Left colon (tissue), 2 donors: ENCODE measurements at regions not wholly inside any gene's neighbourhood (a gene's known extent, or its start where the extent isn't known, plus 50 kb on each side); places are given as distances from the start of the nearest gene placed in this dataset.

Experiments used
- ATAC-seq: fragments of 200-7000 bp; cut with Tn5 transposase; one replicate; pipeline ENCODE4 v1.9.1; 2020; ENCODE audit warnings: mild to moderate bottlenecking, moderate library complexity
- DNase-seq, 2 donors: peaks; one replicate each; pipeline ENCODE4 v3.0.0-alpha.2; 2020
- intact Hi-C, 2 donors: fragments of 100-400 bp; cut with DNase I in 1 of 2; cut with micrococcal nuclease in 1 of 2; formaldehyde crosslinking; loops; one replicate each; pipeline versions ENCODE4 v1.11.2 to v1.14.0; 2022; cut with DNase I, micrococcal nuclease
- donor health status: DM: no; HTN: no; CAD: no.
- donor health status: DM: yes; HTN: yes; CAD: no.

DNA sequence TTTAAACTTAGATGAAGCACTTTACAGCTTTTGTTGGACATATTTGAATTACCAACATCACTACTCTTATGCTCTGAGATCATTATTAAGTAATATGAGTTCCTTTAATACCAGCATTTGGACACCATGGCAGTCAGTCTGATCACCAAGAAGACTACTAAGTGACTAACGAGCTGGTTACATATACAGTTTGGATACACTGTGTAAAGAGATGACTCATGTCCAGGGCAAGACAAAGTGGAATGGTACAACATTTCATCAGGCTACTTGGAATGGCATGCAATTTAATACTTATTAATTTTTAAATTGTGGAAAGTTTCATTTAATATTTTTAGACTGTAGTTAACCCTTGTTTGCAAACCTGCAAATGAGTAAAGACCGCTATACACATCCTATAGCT is 237.4 kb upstream of the PRDM9 start:
- DNase-seq (no peak), ATAC-seq (no peak)
- intact Hi-C loops = no loop called here

DNA sequence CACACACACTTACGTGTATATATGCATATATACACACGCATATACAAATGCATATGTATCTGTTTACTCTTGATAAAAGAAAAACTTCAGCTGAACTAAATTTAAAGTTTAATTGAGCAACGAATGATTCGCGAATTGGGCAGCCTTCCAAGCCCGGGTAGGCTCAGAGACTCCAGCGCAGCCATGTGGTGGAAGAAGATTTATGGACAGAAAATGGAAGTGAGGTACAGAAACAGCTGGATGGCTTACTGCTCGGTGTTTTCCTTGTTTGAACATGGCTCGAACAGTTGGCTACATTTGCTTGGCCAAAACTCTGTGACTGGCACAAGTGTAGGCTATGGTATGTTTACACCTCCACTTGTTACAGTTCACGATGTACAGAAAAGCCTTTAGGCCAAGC is 239.3 kb upstream of the PRDM9 start:
- ATAC-seq (no peak), DNase-seq (no peak)
- intact Hi-C loops = no loop called here

DNA sequence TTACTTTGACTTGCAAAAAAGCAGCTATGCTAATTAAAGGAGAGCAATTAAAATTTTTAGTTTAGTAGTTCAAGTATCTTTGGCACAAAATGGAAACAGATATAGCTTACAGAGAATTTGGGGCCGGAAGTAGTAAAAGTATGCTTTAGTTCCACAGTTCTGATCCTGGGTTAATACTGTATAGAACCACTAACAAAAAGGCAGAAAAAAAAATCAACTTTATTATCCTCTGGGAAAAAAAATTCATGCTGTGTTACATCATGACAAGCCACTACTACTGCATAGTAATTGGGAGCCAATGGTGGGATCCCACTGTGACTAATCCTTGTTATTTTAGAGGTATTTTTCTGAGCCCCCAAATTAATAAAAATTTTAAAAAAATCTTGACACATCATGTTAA is 246.8 kb upstream of the PRDM9 start:
- ATAC-seq (no peak), DNase-seq (no peak)
- intact Hi-C loops = no loop called here

DNA sequence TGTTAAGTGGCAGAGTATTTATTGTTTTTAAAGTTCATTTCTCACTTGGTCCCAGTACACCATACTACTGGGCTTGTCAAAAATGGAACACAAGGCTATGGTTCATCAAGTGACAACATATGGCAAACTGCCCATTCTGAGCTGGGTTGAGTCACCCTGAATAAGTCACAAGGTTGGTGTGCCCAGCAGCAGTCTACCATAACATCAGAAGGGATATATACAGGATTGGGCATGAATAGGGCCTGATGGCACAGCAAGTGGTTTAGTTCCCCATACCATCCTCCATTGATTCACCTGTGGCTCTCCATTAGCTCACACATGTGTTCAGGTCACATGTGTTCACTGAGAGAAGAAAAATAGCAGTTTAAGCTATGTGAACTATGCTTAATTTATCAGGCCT is 249.8 kb upstream of the PRDM9 start:
- ATAC-seq (no peak), DNase-seq (no peak)
- intact Hi-C loops = no loop called here

DNA sequence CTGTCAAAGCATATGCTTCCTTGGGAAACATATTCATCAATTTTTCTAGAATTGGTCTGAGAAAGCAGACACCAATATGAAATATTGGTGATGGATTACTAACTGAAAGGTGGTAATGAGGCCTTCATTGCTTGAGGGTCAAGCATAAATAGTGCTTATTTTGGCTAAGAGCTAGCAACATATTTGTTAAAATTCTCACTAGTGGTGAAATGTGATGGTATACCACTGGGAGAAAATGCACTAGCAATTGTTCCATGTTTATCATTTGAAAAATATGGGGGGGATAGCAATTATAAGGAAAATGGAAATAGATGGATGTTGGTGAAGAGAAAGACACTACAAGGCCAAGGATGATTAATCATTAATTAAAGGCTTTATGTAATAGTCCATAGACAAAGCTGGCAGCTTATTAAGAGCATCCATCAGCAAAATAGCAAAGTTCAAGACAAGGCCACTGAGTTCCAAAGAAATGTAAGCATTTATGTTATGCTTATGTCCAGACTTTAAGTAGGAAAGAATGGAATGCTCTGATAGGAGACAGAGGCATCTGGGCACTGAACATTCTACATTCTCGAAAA is 253.7 kb upstream of the PRDM9 start:
- intact Hi-C loops = no loop called here
- no peak for DNase-seq
- no peak for ATAC-seq

DNA sequence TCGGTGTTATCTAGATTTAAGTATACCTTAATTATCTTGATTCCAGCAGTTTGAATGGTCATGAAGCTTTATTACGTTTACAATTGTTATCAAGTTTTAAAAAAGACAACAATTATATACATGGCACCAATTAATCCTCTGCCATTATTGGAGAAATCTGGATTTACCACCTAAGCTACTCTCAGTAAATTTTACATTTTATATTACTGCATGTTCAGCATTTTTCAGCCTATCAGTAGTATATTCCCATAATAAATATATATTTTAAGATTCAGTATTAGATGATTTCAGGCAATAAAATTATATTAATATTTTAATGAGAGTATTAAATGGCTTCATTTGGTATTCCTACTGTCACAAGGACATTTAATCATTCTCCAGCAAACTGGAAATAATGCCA is 264.5 kb upstream of the PRDM9 start:
- intact Hi-C loops = no loop called here
- ATAC-seq (no peak), DNase-seq (no peak)

DNA sequence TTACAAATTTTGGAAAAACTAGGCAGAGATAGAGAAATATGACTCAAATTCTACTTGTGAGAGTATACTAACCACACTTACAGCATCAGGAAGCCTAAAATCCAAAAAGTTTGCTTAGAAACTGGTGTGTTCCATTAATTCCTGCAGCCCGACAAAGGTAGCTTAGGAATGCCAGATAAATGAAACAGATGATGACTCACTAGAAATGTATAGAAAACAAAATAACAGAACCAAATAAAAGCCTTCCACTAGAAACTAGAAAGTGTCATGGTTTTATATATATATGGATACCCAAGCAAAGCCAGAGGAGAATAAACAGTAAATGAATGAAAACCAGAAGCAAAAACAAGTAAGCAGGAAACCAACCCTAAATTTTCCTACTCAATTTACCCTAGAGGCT is 272.2 kb upstream of the PRDM9 start:
- DNase-seq (no peak), ATAC-seq (no peak)
- intact Hi-C loops = no loop called here

DNA sequence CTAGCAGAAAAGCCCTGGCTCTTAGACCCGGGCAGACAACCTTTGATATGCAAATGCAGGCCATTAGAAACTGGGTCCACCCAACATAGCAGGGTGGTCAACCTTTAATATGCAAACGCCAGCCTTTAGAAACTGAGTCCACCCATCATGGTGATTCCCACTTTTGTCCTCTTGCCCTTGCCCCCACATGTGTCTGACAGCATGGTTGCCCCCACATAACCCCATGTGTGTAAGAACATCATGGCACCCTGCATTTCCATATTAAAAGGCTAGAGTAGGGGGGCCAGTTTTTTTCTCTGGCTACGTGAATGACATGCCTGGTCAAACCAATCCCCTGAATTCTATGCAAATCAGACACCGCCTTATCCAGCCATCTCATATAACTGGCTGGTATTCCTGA is 273.2 kb upstream of the PRDM9 start:
- intact Hi-C loops = no loop called here
- ATAC-seq = no peak
- DNase-seq = no peak

DNA sequence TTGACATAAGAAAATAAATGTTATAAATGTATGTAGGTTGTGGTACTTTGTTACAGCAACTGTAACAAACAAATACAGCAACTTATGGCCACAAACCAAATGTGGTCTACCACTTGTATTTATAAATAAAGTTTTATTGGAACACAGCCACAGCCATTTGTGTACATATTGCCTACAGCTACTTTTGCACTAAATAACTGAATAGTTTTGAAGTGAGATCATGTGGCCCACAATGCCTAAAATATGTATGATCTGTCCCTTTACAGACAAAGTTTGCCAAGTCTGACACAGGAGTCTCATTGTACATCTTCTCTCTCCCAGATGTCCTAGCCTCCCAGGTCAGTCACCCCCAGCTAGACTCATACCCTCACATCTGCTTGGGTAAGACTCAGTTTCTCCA is 283.6 kb upstream of the PRDM9 start:
- ATAC-seq (no peak), DNase-seq (no peak)
- intact Hi-C loops = no loop called here

DNA sequence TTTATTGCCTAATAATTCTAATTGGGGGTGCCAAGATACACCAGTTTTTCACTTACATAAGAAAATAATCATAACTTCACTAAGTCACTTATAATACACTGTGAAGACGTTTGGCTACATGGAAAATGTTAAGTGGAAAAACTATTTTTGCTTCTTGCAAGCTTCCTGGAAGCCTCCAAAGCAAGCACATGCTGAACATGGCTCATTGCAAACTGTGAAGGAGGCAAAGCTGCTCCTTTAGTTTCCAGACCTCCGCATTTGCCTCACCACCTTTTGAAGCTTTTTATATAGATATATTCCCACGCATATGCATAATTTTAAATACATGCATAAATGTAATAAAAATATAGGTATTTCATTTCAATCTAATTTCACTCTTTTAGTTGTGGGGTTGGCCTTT is 285.6 kb upstream of the PRDM9 start:
- DNase-seq (no peak), ATAC-seq (no peak)
- intact Hi-C loops = no loop called here

DNA sequence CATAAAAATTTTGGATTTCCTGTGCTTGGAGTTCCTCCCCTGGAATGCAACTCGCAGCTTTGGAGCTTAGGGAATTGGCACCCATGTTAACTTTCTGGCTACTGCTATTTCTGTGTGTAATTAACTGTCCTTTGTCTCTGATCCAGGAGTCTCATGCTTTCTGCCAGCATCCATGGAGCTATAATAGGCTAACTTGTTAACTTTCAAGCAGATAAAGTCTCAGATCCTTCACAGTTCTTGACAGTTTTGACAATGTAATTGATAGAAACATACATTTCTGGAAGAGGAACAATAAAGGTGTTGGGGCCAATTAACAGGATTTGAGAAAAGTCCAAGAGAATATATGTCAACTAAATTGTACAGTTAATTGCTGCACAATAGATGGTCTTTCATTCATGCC is 290.2 kb upstream of the PRDM9 start:
- intact Hi-C loops = no loop called here
- DNase-seq (no peak), ATAC-seq (no peak)

DNA sequence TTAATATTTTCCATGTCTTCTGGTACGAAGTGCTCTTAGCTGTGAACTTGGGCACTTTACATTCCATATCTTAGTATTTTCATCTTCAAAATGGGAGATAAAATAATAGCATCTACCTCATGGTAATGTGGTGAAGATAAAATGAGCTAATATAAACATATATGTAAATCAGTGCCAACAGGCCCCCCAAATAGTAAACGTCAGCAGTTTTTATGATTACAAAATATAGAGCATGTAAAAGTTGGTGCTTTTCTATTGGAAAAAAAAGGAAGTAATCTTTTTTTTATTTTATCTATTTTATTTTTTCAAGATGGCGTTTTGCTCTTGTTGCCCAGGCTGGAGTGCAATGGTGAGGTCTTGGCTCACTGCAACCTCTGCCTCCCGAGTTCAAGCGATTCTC is 291.1 kb upstream of the PRDM9 start:
- intact Hi-C loops = no loop called here
- ATAC-seq = no peak
- no peak for DNase-seq

DNA sequence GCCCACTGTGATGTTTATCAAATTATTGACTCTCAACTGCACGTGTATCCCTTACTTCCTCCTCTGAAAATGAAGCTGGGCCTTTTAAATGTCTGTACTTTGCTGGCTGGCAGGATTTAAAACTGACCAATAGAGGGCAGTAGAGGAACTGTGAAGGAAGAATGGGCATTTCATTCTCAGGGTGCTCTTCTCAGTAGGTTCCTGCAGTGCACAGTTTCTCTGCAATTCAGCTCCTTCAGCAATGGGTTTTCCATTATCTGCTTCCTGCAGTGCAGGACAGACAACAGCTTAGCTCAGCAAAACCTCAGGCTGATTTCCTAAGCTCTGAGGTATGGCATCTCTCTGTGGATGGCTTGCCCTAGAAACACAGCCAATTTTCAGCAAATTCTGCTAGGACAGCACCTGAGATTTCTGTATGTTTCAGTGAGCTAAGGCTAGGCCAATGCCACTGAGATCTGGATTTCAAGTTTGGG is 298.4 kb upstream of the PRDM9 start:
- ATAC-seq (no peak), DNase-seq (no peak)
- intact Hi-C loops = no loop called here

DNA sequence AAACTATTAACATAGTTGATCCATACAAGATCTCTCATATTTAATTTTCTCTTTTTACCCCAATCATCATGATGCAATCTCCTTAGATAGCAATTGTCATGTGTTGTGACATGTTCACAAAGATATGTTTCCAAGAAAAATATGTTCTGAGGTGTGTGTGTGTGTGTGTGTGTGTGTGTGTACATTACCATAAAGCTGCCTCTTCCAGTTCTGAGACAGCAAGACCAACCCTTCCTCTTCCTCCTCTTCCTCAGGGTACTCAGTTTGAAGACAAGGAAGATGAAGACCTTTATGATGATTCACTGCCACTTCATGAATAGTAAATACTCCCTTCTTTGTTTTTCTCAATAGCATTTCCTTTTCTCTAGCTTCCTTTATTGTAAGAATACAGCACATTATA is 303.3 kb upstream of the PRDM9 start:
- intact Hi-C loops = no loop called here
- DNase-seq (no peak), ATAC-seq (no peak)

DNA sequence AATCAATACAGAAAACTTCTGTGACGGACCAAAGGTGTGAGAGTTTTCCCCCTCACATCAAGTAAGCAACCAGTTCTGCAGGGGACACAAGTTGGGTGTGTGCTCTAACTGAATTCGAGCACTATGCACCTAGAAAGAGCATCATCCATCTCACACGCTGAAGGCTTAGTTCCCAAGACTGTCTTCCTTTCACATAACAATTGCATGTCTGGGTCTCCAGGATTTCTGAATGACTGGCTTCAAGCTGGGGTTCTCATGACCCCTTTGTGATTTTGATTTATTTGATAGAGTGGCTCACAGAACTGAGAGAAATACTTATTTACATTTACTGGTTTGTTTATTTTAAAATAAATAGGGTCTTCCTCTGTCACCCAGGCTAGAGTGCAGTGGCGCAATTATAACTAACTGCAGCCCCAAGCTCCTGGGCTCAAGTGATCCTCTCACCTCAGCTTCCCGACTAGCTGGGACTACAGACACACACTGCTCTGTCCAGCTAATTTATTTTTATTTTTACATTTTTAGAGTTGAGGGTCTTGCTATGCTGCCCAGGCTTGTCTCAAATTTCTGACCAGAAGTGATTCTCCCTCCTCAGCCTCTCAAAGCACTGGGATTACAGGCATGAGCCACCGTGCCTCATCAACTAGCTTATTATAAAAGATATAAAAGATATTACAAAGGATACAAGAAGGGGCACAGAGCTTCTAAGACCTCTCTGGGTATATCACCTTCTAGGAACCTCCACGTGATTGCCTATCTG is 316.7 kb upstream of the CDH12 start:
- intact Hi-C loops = no loop called here
- DNase-seq (no peak), ATAC-seq (no peak)

DNA sequence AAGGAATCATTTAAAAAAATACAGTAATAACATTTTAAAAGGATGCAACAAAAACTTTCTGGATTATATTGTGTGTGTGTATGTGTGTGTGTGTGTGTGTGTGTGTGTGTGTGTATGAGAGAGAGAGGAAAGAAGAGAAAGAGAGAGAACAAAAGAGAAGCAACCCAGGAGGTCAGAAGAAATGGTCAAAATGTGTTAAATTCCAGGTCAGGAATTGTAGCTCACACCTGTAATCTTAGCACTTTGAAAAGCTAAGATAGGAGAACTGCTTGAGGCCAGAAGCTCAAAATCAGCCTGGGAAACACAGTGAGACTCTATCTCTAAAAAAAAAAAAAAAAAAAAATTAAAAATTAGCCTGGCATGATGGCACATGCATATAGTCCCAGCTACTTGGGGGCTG is 311.8 kb upstream of the CDH12 start:
- ATAC-seq = no peak
- intact Hi-C loops = no loop called here
- DNase-seq = no peak

DNA sequence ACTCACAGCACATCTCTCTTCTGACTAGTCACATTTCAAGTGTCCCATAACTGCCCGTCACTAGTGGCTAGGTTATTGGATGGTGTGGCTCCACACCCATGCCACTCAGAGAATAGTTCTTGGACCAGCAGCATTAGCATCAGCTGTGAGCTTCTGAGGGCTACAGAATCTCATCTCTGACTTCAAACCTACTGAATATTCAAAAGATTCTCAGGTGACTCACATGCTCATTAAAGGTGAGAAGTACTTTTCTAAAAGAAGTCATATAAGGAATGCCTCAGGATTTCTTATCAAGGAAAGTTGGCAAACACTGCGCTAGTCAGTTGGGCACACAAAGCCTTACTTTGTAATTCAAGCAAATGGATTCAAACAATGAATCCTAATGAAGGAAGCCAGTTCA is 305.0 kb upstream of the CDH12 start:
- no peak for ATAC-seq
- intact Hi-C loops = no loop called here
- DNase-seq = no peak

DNA sequence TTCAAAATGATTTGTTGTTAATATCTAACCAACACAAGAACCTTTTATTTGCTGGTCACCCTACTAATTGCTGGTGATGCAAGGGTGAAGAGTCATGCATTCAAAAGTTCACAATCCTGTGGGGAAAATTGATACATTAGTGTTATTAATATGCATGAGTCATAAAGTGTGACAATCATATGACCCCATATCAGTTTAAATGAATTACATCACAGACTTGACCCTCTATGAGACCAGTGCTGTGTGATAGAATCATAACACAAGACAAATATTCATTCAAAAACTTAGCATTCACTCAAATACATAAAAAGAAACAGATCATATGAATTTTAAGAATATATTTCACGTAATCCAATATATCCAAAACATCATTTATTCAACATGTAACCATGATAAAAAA is 304.6 kb upstream of the CDH12 start:
- no peak for DNase-seq
- intact Hi-C loops = no loop called here
- no peak for ATAC-seq

DNA sequence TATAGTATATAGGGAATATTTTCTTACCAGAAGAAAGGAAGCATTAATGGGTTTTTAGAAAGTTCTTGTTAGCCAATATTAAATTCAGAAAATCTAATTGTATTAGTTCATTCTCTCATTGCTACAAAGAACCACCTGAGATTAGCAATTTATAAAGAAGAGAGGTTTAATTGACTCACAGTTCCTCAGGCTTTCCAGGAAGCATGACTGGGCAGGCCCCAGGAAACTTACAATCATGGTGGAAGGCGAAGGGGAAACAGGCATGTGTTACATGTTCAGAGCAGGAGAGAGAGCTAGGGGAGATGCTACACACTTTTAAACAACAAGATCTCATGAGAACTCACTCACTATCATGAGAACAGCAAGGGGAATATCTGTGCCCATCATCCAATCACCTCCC is 304.0 kb upstream of the CDH12 start:
- DNase-seq (no peak), ATAC-seq (no peak)
- intact Hi-C loops = no loop called here

DNA sequence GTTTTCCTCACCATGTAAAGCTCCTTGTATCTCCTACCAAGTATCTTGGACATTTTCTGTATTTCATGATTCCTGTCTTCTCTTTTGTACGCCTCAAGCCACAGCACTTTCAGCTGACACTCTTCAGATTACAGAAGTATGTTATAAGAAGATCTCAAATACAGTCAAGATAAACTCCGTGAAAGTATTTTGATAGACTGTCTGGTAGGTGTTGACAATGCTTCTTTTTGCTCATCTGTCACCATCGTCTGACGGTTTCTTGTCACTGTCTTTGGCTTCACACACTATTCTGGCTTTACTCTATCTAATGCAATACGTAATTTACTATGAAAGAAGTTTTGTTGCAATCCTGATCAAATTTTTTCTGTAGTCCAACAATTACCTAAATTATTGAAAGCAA is 294.5 kb upstream of the CDH12 start:
- no peak for ATAC-seq
- DNase-seq = no peak
- intact Hi-C loops = no loop called here

DNA sequence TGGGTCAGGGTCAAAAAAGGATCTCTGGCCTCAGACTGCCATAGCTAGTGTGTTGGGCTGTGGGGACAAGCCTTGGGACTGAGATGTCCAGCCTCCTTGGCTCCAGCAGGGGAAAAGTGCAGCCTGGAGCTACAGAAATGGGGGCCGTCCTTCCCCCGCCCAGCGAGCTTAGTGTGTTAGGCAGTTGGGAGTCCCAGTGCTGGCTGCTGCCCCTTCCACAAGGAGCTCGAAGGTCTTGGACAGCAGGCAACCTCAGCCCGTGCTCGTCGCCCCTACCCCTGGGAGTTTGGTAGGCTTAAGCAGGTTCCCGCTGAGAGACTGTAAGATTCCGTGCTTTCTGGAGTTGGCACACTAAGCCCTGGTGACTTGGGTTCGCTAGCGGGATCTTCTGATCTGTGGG is 293.0 kb upstream of the CDH12 start:
- no peak for ATAC-seq
- no peak for DNase-seq
- intact Hi-C loops = no loop called here
